Suprapubic skin (tissue), 4 donors: ENCODE measurements at regions not wholly inside any gene's neighbourhood (a gene's known extent, or its start where the extent isn't known, plus 50 kb on each side); places are given as distances from the start of the nearest gene placed in this dataset.

Source experiments
- DNase-seq, 2 donors: peaks; one replicate each; pipeline ENCODE4 v3.0.0-alpha.2; 2019; ENCODE audit warnings: low spot score in 2 of 2
- H3K27ac ChIP-seq: fragments of 200-600 bp; sonication (generic); one replicate; pipeline ENCODE4 v1.5.1; 2019
- H3K27me3 ChIP-seq: fragments of 200-600 bp; sonication (generic); one replicate; pipeline ENCODE4 v1.5.1; 2019
- H3K36me3 ChIP-seq: fragments of 200-600 bp; sonication (generic); one replicate; pipeline ENCODE4 v1.5.1; 2019
- H3K4me1 ChIP-seq: fragments of 200-600 bp; sonication (generic); one replicate; pipeline ENCODE4 v1.5.1; 2019
- H3K4me3 ChIP-seq: fragments of 200-600 bp; sonication (generic); one replicate; pipeline ENCODE4 v1.5.1; 2019; ENCODE audit warnings: mild to moderate bottlenecking
- H3K9me3 ChIP-seq: fragments of 200-600 bp; sonication (generic); one replicate; pipeline ENCODE4 v1.5.1; 2019
- CTCF ChIP-seq, 2 donors: fragments of 200-600 bp in 1 of 2; fragments of 450-650 bp in 1 of 2; sonication (generic) in 1 of 2; IDR thresholded peaks; one replicate each; pipeline ENCODE4 v1.5.1; 2016 to 2019; ENCODE audit warnings: antibody characterized with exemption in 2 of 2, mild to moderate bottlenecking in 1 of 2, moderate library complexity in 1 of 2
- EP300 ChIP-seq: sonication (generic); formaldehyde crosslinking; IDR thresholded peaks from one replicate; pipeline ENCODE4 v1.6.1; 2017; ENCODE audit warnings: antibody characterized with exemption
- POLR2A ChIP-seq, 2 donors: fragments of 450-650 bp; IDR thresholded peaks; one replicate each; pipeline ENCODE4 v1.6.1; 2017; ENCODE audit warnings: antibody characterized with exemption in 2 of 2, mild to moderate bottlenecking in 2 of 2, moderate library complexity in 2 of 2
- POLR2AphosphoS5 ChIP-seq, 3 donors: sonication (generic); formaldehyde crosslinking; IDR thresholded peaks; one replicate each; pipeline ENCODE4 v1.6.1; 2017; ENCODE audit warnings: antibody characterized with exemption in 3 of 3
- WGBS: methylation state at CpG from one replicate; pipeline ENCODE4 v1.1.5; 2018; 5-methylcytosine and 5-hydroxymethylcytosine counted together

GRCh38 chr5:103476811-103477210 is 85.8 kb downstream of the NUDT12 start:
- no peaks in the 10 kb centered on the region for H3K27me3 ChIP-seq
- TF ChIP-seq POLR2A (IDR thresholded peaks at IDR 0.05) (no peak), CTCF (IDR thresholded peaks at IDR 0.05) (no peak), EP300 (no peak), POLR2AphosphoS5 (IDR thresholded peaks at IDR 0.05) (no peak)
- no peak for DNase-seq
- H3K27ac ChIP-seq = no peak overlapping the region
- WGBS = 67% methylated on average over 5 of the region's 5 CpGs
- H3K9me3 ChIP-seq = no peaks in the 10 kb centered on the region
- H3K4me3 ChIP-seq = no peak overlapping the region
- H3K36me3 ChIP-seq = no peaks in the 10 kb centered on the region
- H3K4me1 ChIP-seq = no peaks in the 10 kb centered on the region

GRCh38 chr5:103475629-103476240 is 86.9 kb downstream of the NUDT12 start:
- Histone ChIP-seq H3K9me3 (no peaks in the 10 kb centered on the region), H3K36me3 (no peaks in the 10 kb centered on the region), H3K27me3 (no peaks in the 10 kb centered on the region), H3K27ac (no peak overlapping the region), H3K4me3 (no peak overlapping the region), H3K4me1 (no peaks in the 10 kb centered on the region)
- DNase-seq = no peak
- no peak for TF ChIP-seq POLR2AphosphoS5 (IDR thresholded peaks at IDR 0.05)
- TF ChIP-seq EP300 = no peak
- TF ChIP-seq CTCF (IDR thresholded peaks at IDR 0.05) = peak; percentile 14 to 45
- no peak for TF ChIP-seq POLR2A (IDR thresholded peaks at IDR 0.05)
- WGBS = 29% methylated on average over 4 of the region's 4 CpGs

GRCh38 chr5:103474677-103475076 is 87.9 kb downstream of the NUDT12 start:
- TF ChIP-seq EP300 = no peak
- TF ChIP-seq CTCF (IDR thresholded peaks at IDR 0.05) = no peak
- no peak for TF ChIP-seq POLR2AphosphoS5 (IDR thresholded peaks at IDR 0.05)
- no peak for TF ChIP-seq POLR2A (IDR thresholded peaks at IDR 0.05)
- H3K9me3 ChIP-seq = no peaks in the 10 kb centered on the region
- H3K27ac ChIP-seq = no peak overlapping the region
- WGBS = 100% methylated on average over 1 of the region's 1 CpG
- H3K36me3 ChIP-seq = no peaks in the 10 kb centered on the region
- H3K27me3 ChIP-seq = no peaks in the 10 kb centered on the region
- no peak for DNase-seq
- no peak overlapping the region for H3K4me3 ChIP-seq
- no peaks in the 10 kb centered on the region for H3K4me1 ChIP-seq

- Histone ChIP-seq H3K9me3 (no peaks in the 10 kb centered on the region), H3K27me3 (no peaks in the 10 kb centered on the region), H3K36me3 (no peaks in the 10 kb centered on the region), H3K4me1 (no peaks in the 10 kb centered on the region), H3K27ac (no peak overlapping the region), H3K4me3 (no peak overlapping the region)
- TF ChIP-seq POLR2AphosphoS5 (IDR thresholded peaks at IDR 0.05) (no peak), POLR2A (IDR thresholded peaks at IDR 0.05) (no peak), CTCF (IDR thresholded peaks at IDR 0.05) (no peak), EP300 (no peak)
- no peak for DNase-seq
Observed at GRCh38 chr5:103473725-103474124, 88.9 kb downstream of the NUDT12 start.

GRCh38 chr5:103472830-103473229 is 89.8 kb downstream of the NUDT12 start:
- DNase-seq = no peak
- Histone ChIP-seq H3K27ac (no peak overlapping the region), H3K36me3 (no peaks in the 10 kb centered on the region), H3K4me1 (no peaks in the 10 kb centered on the region), H3K27me3 (no peaks in the 10 kb centered on the region), H3K4me3 (no peak overlapping the region), H3K9me3 (no peaks in the 10 kb centered on the region)
- 66% methylated on average over 1 of the region's 1 CpG for WGBS
- no peak for TF ChIP-seq EP300

GRCh38 chr5:103472265-103472664 is 90.3 kb downstream of the NUDT12 start:
- no peak for DNase-seq
- Histone ChIP-seq H3K36me3 (no peaks in the 10 kb centered on the region), H3K27ac (no peak overlapping the region), H3K9me3 (no peaks in the 10 kb centered on the region), H3K27me3 (no peaks in the 10 kb centered on the region), H3K4me3 (no peak overlapping the region), H3K4me1 (no peaks in the 10 kb centered on the region)
- 56% methylated on average over 1 of the region's 1 CpG for WGBS
- TF ChIP-seq CTCF (IDR thresholded peaks at IDR 0.05) = no peak
- no peak for TF ChIP-seq POLR2AphosphoS5 (IDR thresholded peaks at IDR 0.05)
- no peak for TF ChIP-seq EP300
- TF ChIP-seq POLR2A (IDR thresholded peaks at IDR 0.05) = no peak
